Endodermal cell (in vitro differentiated cells): ENCODE measurements at regions not wholly inside any gene's neighbourhood (a gene's known extent, or its start where the extent isn't known, plus 50 kb on each side); places are given as distances from the start of the nearest gene placed in this dataset.

ENCODE experiments used
- DNase-seq: peaks from one replicate; pipeline ENCODE4 v3.0.0-alpha.2; 2017
- H3K27ac ChIP-seq: 2 replicates; pipeline ENCODE4 v1.5.1; 2013; ENCODE audit warnings: mild to moderate bottlenecking, low read depth, low read length, moderate library complexity
- H3K27me3 ChIP-seq: 2 replicates; pipeline ENCODE4 v1.6.1; 2013; ENCODE audit warnings: mild to moderate bottlenecking, low read length, moderate library complexity; ENCODE audit not compliant: insufficient read depth, control insufficient read depth, poor library complexity, severe bottlenecking
- H3K36me3 ChIP-seq: 2 replicates; pipeline ENCODE4 v1.7.0; 2013; ENCODE audit warnings: mild to moderate bottlenecking, low read length, moderate library complexity; ENCODE audit not compliant: control insufficient read depth, insufficient read depth
- H3K4me1 ChIP-seq: one replicate; pipeline ENCODE4 v1.7.0; 2013; ENCODE audit warnings: low read length; ENCODE audit not compliant: control insufficient read depth, insufficient read depth
- H3K4me3 ChIP-seq: 2 replicates; pipeline ENCODE4 v1.5.1; 2013; ENCODE audit warnings: mild to moderate bottlenecking, low read length, moderate library complexity
- H3K9ac ChIP-seq: 2 replicates; pipeline ENCODE4 v1.6.1; 2013; ENCODE audit warnings: mild to moderate bottlenecking, low read length, moderate library complexity; ENCODE audit not compliant: poor library complexity, severe bottlenecking; ENCODE audit errors: extremely low read depth
- H3K9me3 ChIP-seq: 2 replicates; pipeline ENCODE4 v1.6.1; 2013; ENCODE audit warnings: mild to moderate bottlenecking, low read length, moderate library complexity; ENCODE audit not compliant: control insufficient read depth
- H3K27ac Mint-ChIP-seq: 2 replicates; pipeline ENCODE4 v1.8.0; 2020; ENCODE audit warnings: mixed read lengths
- H3K27me3 Mint-ChIP-seq: 2 replicates; pipeline ENCODE4 v1.8.0; 2021; ENCODE audit warnings: mild to moderate bottlenecking, mixed read lengths; ENCODE audit not compliant: insufficient read depth
- H3K36me3 Mint-ChIP-seq: 2 replicates; pipeline ENCODE4 v1.8.0; 2020; ENCODE audit warnings: low read depth, mixed read lengths
- H3K4me1 Mint-ChIP-seq: 2 replicates; pipeline ENCODE4 v1.8.0; 2020; ENCODE audit warnings: mixed read lengths
- H3K4me3 Mint-ChIP-seq: 2 replicates; pipeline ENCODE4 v1.8.0; 2020; ENCODE audit warnings: mild to moderate bottlenecking, moderate library complexity, mixed read lengths
- H3K9me3 Mint-ChIP-seq: 2 replicates; pipeline ENCODE4 v1.8.0; 2020; ENCODE audit warnings: mild to moderate bottlenecking, mixed read lengths
- CTCF ChIP-seq: fragments of 200-600 bp; sonication (generic); conservative IDR thresholded peaks from 2 replicates; pipeline ENCODE4 v1.5.0; 2021; ENCODE audit warnings: antibody characterized with exemption, mild to moderate bottlenecking
- WGBS, 2 experiments: methylation state at CpG; one replicate each; pipeline versions ENCODE4 v1.1.5 to v1.1.7; 2013; ENCODE audit warnings: missing lambda C conversion rate in 2 of 2, mixed read lengths in 1 of 2; ENCODE audit not compliant: insufficient coverage in 1 of 2, insufficient read length in 1 of 2; 5-methylcytosine and 5-hydroxymethylcytosine counted together

DNA sequence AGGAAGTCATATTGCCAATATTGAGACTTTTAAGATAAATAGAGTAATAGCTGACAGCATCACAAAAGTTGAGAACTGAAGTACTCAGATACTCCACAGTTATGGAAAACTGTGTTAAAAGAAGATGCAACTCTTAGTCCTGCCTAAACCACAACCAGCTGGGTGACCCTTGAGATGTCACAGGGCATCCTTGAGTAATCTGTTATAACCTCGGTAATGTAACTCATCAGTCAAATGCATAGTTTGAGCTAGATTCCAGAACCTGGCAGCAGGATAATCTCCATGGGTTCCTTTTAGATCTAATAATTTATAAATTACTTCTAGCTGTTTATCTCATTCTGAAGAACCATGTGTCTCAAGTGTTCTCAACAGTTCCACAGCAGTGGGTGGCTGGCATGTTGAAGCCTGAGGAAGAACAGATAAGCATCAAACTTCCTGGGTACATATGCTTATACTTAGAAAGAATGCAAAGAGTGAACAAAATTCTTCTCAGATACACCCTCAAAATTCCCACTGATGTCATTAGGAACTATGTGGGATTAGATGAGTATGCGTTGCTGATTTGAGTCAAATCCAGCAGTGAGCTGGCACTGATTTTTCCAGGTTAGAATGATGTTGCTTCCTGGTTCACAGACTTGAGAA, 304.1 kb upstream of the ERBB4 start:
- no peaks in the 10 kb centered on the region for H3K27me3 ChIP-seq
- no peak overlapping the region for H3K27ac Mint-ChIP-seq
- DNase-seq: no peak
- TF ChIP-seq CTCF: no peak
- WGBS, 2 experiments: 96 to 100% methylated on average over 1 to 2 of the region's 2 CpGs
- no peaks in the 10 kb centered on the region for H3K27me3 Mint-ChIP-seq
- no peaks in the 10 kb centered on the region for H3K36me3 ChIP-seq
- H3K9me3 ChIP-seq: no peaks in the 10 kb centered on the region
- H3K9ac ChIP-seq: no peak overlapping the region
- H3K36me3 Mint-ChIP-seq: no peaks in the 10 kb centered on the region
- H3K4me1 ChIP-seq: no peaks in the 10 kb centered on the region
- H3K4me3 Mint-ChIP-seq: no peak overlapping the region
- no peak overlapping the region for H3K4me3 ChIP-seq
- H3K27ac ChIP-seq: no peak overlapping the region
- H3K4me1 Mint-ChIP-seq: peaks cover 4% of the 10 kb centered on the region
- no peaks in the 10 kb centered on the region for H3K9me3 Mint-ChIP-seq

DNA sequence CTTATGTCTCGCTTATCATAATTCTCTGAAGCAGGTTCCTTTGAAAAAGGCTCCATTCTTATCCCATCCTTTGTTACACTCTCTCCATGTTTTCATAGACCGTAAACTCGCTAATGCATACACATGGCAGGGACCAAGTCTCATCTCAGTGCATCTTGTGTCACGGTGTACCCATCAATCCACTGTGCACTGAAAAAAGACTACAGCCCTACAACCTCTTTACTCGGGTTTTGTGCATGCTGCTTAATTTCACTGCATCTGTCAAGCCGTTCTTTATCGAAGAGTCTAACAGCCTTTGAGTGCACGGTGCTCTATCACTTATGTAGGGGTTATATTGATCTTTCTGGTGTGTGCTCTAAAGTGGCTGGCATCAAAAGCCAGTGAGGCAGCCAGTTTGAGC, 302.9 kb upstream of the ERBB4 start:
- WGBS, 2 experiments: 93 to 95% methylated on average over 5 to 8 of the region's 8 CpGs
- no peak overlapping the region for H3K4me3 Mint-ChIP-seq

DNA sequence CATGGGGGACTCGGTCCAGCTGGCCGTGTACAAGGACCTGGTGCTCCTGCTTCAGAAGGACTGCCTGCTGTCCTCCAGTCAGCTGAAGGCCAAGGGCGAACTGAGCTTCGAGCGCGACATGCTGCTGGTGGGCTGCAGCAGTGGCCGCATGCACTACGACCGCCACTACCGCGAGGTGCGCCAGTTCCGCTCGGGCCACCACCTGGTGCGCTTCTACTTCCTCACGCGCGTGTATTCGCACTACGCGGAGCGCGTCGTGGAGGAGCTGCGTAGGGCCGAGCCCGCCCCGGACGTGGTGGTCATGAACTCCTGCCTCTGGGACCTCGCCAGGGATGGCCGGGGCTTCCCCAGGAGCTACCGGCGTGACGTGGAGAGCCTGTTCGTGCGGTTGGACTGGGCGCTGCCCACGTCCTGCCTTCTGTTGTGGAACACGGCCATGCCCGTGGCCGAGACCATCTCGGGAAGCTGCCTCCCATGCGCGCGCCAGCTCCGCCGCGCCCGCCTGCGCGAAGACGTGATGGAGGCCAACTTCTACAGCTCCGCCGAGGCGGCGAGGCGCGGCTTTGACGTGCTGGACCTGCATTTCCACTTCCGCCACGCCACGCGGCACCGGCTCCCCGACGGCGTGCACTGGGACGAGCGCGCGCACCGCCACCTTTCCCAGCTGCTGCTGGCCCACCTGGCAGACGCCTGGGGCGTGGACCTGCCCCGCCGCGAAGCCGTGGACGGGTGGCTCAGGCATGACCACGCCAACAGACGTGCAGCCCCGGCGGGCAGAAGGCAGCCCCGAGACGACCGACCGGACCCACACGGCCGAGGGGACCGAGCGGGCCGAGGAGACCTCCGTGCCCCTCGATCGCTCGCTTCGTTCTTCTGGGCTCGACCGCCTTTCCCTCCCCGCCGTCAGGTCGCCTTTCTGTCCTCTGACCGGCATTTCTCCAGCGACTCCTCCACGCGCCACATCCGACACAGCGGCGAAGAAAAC, 293.9 kb upstream of the ERBB4 start:
- no peaks in the 10 kb centered on the region for H3K27me3 ChIP-seq
- H3K9me3 Mint-ChIP-seq: peaks cover 23% of the 10 kb centered on the region
- no peaks in the 10 kb centered on the region for H3K4me1 Mint-ChIP-seq
- WGBS, 2 experiments: 95 to 97% methylated on average over 73 to 109 of the region's 109 CpGs
- no peak overlapping the region for H3K4me3 Mint-ChIP-seq
- H3K36me3 ChIP-seq: no peaks in the 10 kb centered on the region
- no peak for TF ChIP-seq CTCF
- H3K9me3 ChIP-seq: no peaks in the 10 kb centered on the region
- no peak overlapping the region for H3K27ac ChIP-seq
- no peak overlapping the region for H3K27ac Mint-ChIP-seq
- H3K4me3 ChIP-seq: no peak overlapping the region
- no peaks in the 10 kb centered on the region for H3K27me3 Mint-ChIP-seq
- no peak overlapping the region for H3K9ac ChIP-seq
- H3K36me3 Mint-ChIP-seq: peaks cover 2% of the 10 kb centered on the region
- no peak for DNase-seq
- H3K4me1 ChIP-seq: no peaks in the 10 kb centered on the region

More for the DNA sequence above, 302.9 kb upstream of the ERBB4 start:
- Histone ChIP-seq H3K36me3 (no peaks in the 10 kb centered on the region), H3K9ac (no peak overlapping the region), H3K27ac (no peak overlapping the region), H3K4me3 (no peak overlapping the region), H3K9me3 (no peaks in the 10 kb centered on the region), H3K27me3 (no peaks in the 10 kb centered on the region), H3K4me1 (no peaks in the 10 kb centered on the region)
- no peak for DNase-seq
- TF ChIP-seq CTCF: no peak
- Mint-ChIP-seq H3K36me3 (no peaks in the 10 kb centered on the region), H3K27ac (no peak overlapping the region), H3K27me3 (no peaks in the 10 kb centered on the region), H3K4me1 (peaks cover 4% of the 10 kb centered on the region), H3K9me3 (no peaks in the 10 kb centered on the region)
